ENCODE measurements at regions not wholly inside any gene's neighbourhood (a gene's known extent, or its start where the extent isn't known, plus 50 kb on each side); places are given as distances from the start of the nearest gene placed in this dataset.
A peak's percentile ranks its signal among the peaks of the same experiment; 100 is the strongest.

GRCh38 chr3:5312290-5312689 is 124.8 kb downstream of the EDEM1 start:
- H3K27me3 Mint-ChIP-seq (ENCODE audit: unreplicated experiment), result no peaks in the 10 kb centered on the region
- DNase-seq, result no peak
- H3K4me3 Mint-ChIP-seq (ENCODE audit: low read depth, unreplicated experiment), result no peak overlapping the region
- H3K4me1 Mint-ChIP-seq (ENCODE audit: low read depth, unreplicated experiment), result peaks cover 44% of the 10 kb centered on the region
- H3K27ac Mint-ChIP-seq (ENCODE audit: unreplicated experiment), result no peak overlapping the region
- no TSS peak for BruUV-seq (replicated peaks)
- H3K9me3 Mint-ChIP-seq (ENCODE audit: low read depth, unreplicated experiment), result no peaks in the 10 kb centered on the region
- H3K36me3 Mint-ChIP-seq (ENCODE audit: insufficient read depth, unreplicated experiment), result no peaks in the 10 kb centered on the region
- intact Hi-C loops (cut with micrococcal nuclease; ENCODE audit: unreplicated experiment), result no loop called here
- CTCF ChIA-PET, result interaction anchor here (0.6 kb wide), 1 partner anchor 41 kb away, joined by 6 read pairs; no protein-coding TSS in a partner anchor
- TF ChIP-seq, protein P1, sequence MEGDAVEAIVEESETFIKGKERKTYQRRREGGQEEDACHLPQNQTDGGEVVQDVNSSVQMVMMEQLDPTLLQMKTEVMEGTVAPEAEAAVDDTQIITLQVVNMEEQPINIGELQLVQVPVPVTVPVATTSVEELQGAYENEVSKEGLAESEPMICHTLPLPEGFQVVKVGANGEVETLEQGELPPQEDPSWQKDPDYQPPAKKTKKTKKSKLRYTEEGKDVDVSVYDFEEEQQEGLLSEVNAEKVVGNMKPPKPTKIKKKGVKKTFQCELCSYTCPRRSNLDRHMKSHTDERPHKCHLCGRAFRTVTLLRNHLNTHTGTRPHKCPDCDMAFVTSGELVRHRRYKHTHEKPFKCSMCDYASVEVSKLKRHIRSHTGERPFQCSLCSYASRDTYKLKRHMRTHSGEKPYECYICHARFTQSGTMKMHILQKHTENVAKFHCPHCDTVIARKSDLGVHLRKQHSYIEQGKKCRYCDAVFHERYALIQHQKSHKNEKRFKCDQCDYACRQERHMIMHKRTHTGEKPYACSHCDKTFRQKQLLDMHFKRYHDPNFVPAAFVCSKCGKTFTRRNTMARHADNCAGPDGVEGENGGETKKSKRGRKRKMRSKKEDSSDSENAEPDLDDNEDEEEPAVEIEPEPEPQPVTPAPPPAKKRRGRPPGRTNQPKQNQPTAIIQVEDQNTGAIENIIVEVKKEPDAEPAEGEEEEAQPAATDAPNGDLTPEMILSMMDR (IDR thresholded peaks at IDR 0.05; ENCODE audit: unreplicated experiment), result no peak

GRCh38 chr3:5314897-5315296 is 127.4 kb downstream of the EDEM1 start:
- Mint-ChIP-seq H3K9me3 (ENCODE audit: low read depth, unreplicated experiment) (no peaks in the 10 kb centered on the region), H3K27me3 (ENCODE audit: unreplicated experiment) (no peaks in the 10 kb centered on the region), H3K4me3 (ENCODE audit: low read depth, unreplicated experiment) (no peak overlapping the region), H3K36me3 (ENCODE audit: insufficient read depth, unreplicated experiment) (no peaks in the 10 kb centered on the region), H3K27ac (ENCODE audit: unreplicated experiment) (peak overlapping the region; percentile 53), H3K4me1 (ENCODE audit: low read depth, unreplicated experiment) (peaks cover 59% of the 10 kb centered on the region)
- no TSS peak for BruUV-seq (replicated peaks)
- CTCF ChIA-PET, result no interaction called here
- intact Hi-C loops (cut with micrococcal nuclease; ENCODE audit: unreplicated experiment), result loop anchor here (1.0 kb wide), 1 partner anchor 74 kb away; no protein-coding TSS in a partner anchor
- TF ChIP-seq, protein P1 (IDR thresholded peaks at IDR 0.05; ENCODE audit: unreplicated experiment), result no peak
- DNase-seq, result no peak

- intact Hi-C loops (cut with micrococcal nuclease; ENCODE audit: unreplicated experiment), result no loop called here
- DNase-seq, result peak; percentile 42
- Mint-ChIP-seq H3K36me3 (ENCODE audit: insufficient read depth, unreplicated experiment) (no peaks in the 10 kb centered on the region), H3K4me1 (ENCODE audit: low read depth, unreplicated experiment) (peaks cover 64% of the 10 kb centered on the region), H3K4me3 (ENCODE audit: low read depth, unreplicated experiment) (no peak overlapping the region), H3K27ac (ENCODE audit: unreplicated experiment) (no peak overlapping the region), H3K27me3 (ENCODE audit: unreplicated experiment) (no peaks in the 10 kb centered on the region), H3K9me3 (ENCODE audit: low read depth, unreplicated experiment) (no peaks in the 10 kb centered on the region)
- no TSS peak for BruUV-seq (replicated peaks)
- TF ChIP-seq, protein P1 (IDR thresholded peaks at IDR 0.05; ENCODE audit: unreplicated experiment), result no peak
- CTCF ChIA-PET, result interaction anchor here (0.6 to 1.0 kb wide), 2 partner anchors 59 to 563 kb away, joined by 3 to 4 read pairs; no protein-coding TSS in a partner anchor
Measured at GRCh38 chr3:5317557-5317956, 130.1 kb downstream of the EDEM1 start.

- H3K27ac Mint-ChIP-seq (ENCODE audit: unreplicated experiment), result no peak overlapping the region
- BruUV-seq (replicated peaks), result no TSS peak
- no peak overlapping the region for H3K4me3 Mint-ChIP-seq (ENCODE audit: low read depth, unreplicated experiment)
- intact Hi-C loops (cut with micrococcal nuclease; ENCODE audit: unreplicated experiment), result no loop called here
- no peaks in the 10 kb centered on the region for H3K36me3 Mint-ChIP-seq (ENCODE audit: insufficient read depth, unreplicated experiment)
- TF ChIP-seq, protein P1 (IDR thresholded peaks at IDR 0.05; ENCODE audit: unreplicated experiment), result no peak
- no peaks in the 10 kb centered on the region for H3K9me3 Mint-ChIP-seq (ENCODE audit: low read depth, unreplicated experiment)
- no peaks in the 10 kb centered on the region for H3K27me3 Mint-ChIP-seq (ENCODE audit: unreplicated experiment)
- CTCF ChIA-PET, result no interaction called here
- no peak for DNase-seq
- peaks cover 70% of the 10 kb centered on the region for H3K4me1 Mint-ChIP-seq (ENCODE audit: low read depth, unreplicated experiment)
Measured at GRCh38 chr3:5319454-5319853, 131.9 kb downstream of the EDEM1 start.

Data from Calu3 (cell line).